PC-9 (cell line): ENCODE measurements at regions not wholly inside any gene's neighbourhood (a gene's known extent, or its start where the extent isn't known, plus 50 kb on each side); places are given as distances from the start of the nearest gene placed in this dataset.

ENCODE experiments used
- EZH2 ChIP-seq: fragments of 200-600 bp; sonication (generic); IDR thresholded peaks from 2 replicates; pipeline ENCODE4 v1.8.0; 2017; ENCODE audit warnings: antibody characterized with exemption, low read depth
- TF ChIP-seq, protein P1 (sequence below): fragments of 200-600 bp; sonication (generic); conservative IDR thresholded peaks from 2 replicates; pipeline ENCODE4 v1.6.1; 2017; ENCODE audit warnings: mixed run types, antibody characterized with exemption, mild to moderate bottlenecking, moderate library complexity

DNA sequence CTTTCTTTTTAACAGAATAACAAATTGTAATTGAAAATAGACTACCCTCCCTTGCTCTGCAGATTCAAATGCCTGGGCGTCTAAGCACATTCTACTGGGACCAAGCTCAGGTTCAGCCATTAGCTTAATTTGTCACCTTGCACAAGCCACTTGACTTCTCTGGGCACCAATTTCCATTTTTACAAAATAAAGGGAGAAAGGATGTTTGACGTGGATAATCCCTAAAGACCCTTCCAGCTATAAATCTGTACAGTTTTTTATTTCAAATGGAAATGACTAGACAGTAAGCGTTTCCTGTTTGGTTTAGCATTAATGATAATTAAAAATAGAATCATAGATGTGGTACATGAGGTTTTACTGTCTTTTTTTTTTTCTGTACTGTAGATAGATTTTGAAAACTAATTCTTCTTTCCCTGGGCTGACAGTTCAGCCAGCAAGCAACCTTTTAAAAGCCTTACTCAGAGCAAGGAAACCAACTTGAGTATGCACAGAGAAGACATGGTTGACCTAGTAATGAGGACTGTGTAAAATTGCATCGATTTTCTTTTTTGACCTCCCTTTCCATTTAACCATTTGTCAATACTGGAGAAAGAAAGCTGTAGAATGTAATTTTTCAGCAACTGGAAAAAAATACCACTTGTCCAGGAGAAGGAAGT is 1329.5 kb upstream of the CDH8 start:
- TF ChIP-seq, protein P1, sequence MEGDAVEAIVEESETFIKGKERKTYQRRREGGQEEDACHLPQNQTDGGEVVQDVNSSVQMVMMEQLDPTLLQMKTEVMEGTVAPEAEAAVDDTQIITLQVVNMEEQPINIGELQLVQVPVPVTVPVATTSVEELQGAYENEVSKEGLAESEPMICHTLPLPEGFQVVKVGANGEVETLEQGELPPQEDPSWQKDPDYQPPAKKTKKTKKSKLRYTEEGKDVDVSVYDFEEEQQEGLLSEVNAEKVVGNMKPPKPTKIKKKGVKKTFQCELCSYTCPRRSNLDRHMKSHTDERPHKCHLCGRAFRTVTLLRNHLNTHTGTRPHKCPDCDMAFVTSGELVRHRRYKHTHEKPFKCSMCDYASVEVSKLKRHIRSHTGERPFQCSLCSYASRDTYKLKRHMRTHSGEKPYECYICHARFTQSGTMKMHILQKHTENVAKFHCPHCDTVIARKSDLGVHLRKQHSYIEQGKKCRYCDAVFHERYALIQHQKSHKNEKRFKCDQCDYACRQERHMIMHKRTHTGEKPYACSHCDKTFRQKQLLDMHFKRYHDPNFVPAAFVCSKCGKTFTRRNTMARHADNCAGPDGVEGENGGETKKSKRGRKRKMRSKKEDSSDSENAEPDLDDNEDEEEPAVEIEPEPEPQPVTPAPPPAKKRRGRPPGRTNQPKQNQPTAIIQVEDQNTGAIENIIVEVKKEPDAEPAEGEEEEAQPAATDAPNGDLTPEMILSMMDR: no peak
- no peak for TF ChIP-seq EZH2
